Fibroblast of mammary gland (primary cell): ENCODE measurements at regions not wholly inside any gene's neighbourhood (a gene's known extent, or its start where the extent isn't known, plus 50 kb on each side); places are given as distances from the start of the nearest gene placed in this dataset.

Experiments used
- DNase-seq: peaks from one replicate; pipeline ENCODE4 v3.0.0-alpha.2; 2010; ENCODE audit warnings: low read depth
- H3K4me3 ChIP-seq: 2 replicates; pipeline ENCODE4 v1.5.1; 2011; ENCODE audit warnings: low read depth, mild to moderate bottlenecking, low read length, moderate library complexity; ENCODE audit not compliant: control insufficient read depth
- CTCF ChIP-seq: conservative IDR thresholded peaks from 2 replicates; pipeline ENCODE4 v1.5.1; 2011; ENCODE audit warnings: low read depth, low read length, inconsistent platforms; ENCODE audit not compliant: control insufficient read depth, insufficient read depth

GRCh38 chr3:36606871-36607765 lies 157.2 kb downstream of the DCLK3 start:
- DNase-seq, result no peak
- TF ChIP-seq CTCF, result no peak
- H3K4me3 ChIP-seq, result no peak overlapping the region

GRCh38 chr3:36603423-36603822 lies 160.9 kb downstream of the DCLK3 start:
- DNase-seq, result no peak
- no peak for TF ChIP-seq CTCF
- no peak overlapping the region for H3K4me3 ChIP-seq

GRCh38 chr3:36600404-36600803 lies 163.9 kb downstream of the DCLK3 start:
- TF ChIP-seq CTCF, result no peak
- H3K4me3 ChIP-seq, result no peak overlapping the region
- DNase-seq, result no peak
